Colonic mucosa (tissue), 4 donors: ENCODE measurements at regions not wholly inside any gene's neighbourhood (a gene's known extent, or its start where the extent isn't known, plus 50 kb on each side); places are given as distances from the start of the nearest gene placed in this dataset.

Experiments used
- DNase-seq: peaks from one replicate; pipeline ENCODE4 v3.0.0-alpha.2; 2020
- H3K27ac ChIP-seq: fragments of 200-600 bp; one replicate; pipeline ENCODE4 v1.8.0; 2021
- H3K27me3 ChIP-seq: fragments of 200-600 bp; one replicate; pipeline ENCODE4 v1.8.0; 2021
- H3K36me3 ChIP-seq: fragments of 200-600 bp; one replicate; pipeline ENCODE4 v1.8.0; 2021
- H3K4me1 ChIP-seq: fragments of 200-600 bp; one replicate; pipeline ENCODE4 v1.8.0; 2021; ENCODE audit warnings: mild to moderate bottlenecking
- H3K4me3 ChIP-seq: fragments of 200-600 bp; one replicate; pipeline ENCODE4 v1.8.0; 2021
- H3K9ac ChIP-seq, 2 donors: one replicate each; pipeline ENCODE4 v1.7.0; 2013; ENCODE audit warnings: control low read depth in 2 of 2, low read depth in 2 of 2, low read length in 2 of 2
- H3K9me3 ChIP-seq: fragments of 200-600 bp; one replicate; pipeline ENCODE4 v1.8.0; 2021
- CTCF ChIP-seq: fragments of 200-600 bp; IDR thresholded peaks from one replicate; pipeline ENCODE4 v1.8.0; 2022; ENCODE audit warnings: antibody characterized with exemption, mild to moderate bottlenecking
- intact Hi-C: fragments of 100-400 bp; cut with DNase I; formaldehyde crosslinking; loops from one replicate; pipeline ENCODE4 v1.14.1; 2022
- donor health status: healthy.
- donor health status: DM: no; HTN: no; CAD: no.
- donor health status: DM: no; HTN: no; CAD: no.

- DNase-seq, result no peak
- H3K36me3 ChIP-seq, result no peaks in the 10 kb centered on the region
- no peak for TF ChIP-seq CTCF
These were observed 744.2 kb downstream of the USP25 start for GRCh38 chr21:16473988-16474387.

GRCh38 chr21:16476056-16476825 lies 746.5 kb downstream of the USP25 start:
- TF ChIP-seq CTCF, result no peak
- no peak for DNase-seq
- H3K4me1 ChIP-seq, result no peaks in the 10 kb centered on the region
- intact Hi-C loops, result no loop called here
- no peak overlapping the region for H3K4me3 ChIP-seq
- H3K9me3 ChIP-seq, result no peaks in the 10 kb centered on the region
- no peak overlapping the region for H3K9ac ChIP-seq
- H3K27me3 ChIP-seq, result no peaks in the 10 kb centered on the region
- H3K27ac ChIP-seq, result no peak overlapping the region
- H3K36me3 ChIP-seq, result no peaks in the 10 kb centered on the region

More at GRCh38 chr21:16473988-16474387, 744.2 kb downstream of the USP25 start:
- H3K4me1 ChIP-seq, result no peaks in the 10 kb centered on the region
- H3K9me3 ChIP-seq, result no peaks in the 10 kb centered on the region
- no peaks in the 10 kb centered on the region for H3K27me3 ChIP-seq
- no peak overlapping the region for H3K9ac ChIP-seq
- H3K4me3 ChIP-seq, result no peak overlapping the region
- no peak overlapping the region for H3K27ac ChIP-seq
- intact Hi-C loops, result no loop called here

GRCh38 chr21:16488042-16488441 lies 758.3 kb downstream of the USP25 start:
- no peaks in the 10 kb centered on the region for H3K9me3 ChIP-seq
- no peaks in the 10 kb centered on the region for H3K36me3 ChIP-seq
- H3K9ac ChIP-seq, result no peak overlapping the region
- intact Hi-C loops, result no loop called here
- DNase-seq, result no peak
- no peak overlapping the region for H3K4me3 ChIP-seq
- H3K27ac ChIP-seq, result no peak overlapping the region
- H3K4me1 ChIP-seq, result no peaks in the 10 kb centered on the region
- H3K27me3 ChIP-seq, result no peaks in the 10 kb centered on the region
- TF ChIP-seq CTCF, result no peak

- Histone ChIP-seq H3K4me1 (no peaks in the 10 kb centered on the region), H3K36me3 (no peaks in the 10 kb centered on the region), H3K4me3 (no peak overlapping the region), H3K9me3 (no peaks in the 10 kb centered on the region), H3K9ac (no peak overlapping the region), H3K27me3 (no peaks in the 10 kb centered on the region), H3K27ac (no peak overlapping the region)
- intact Hi-C loops, result no loop called here
- no peak for DNase-seq
- TF ChIP-seq CTCF, result no peak
These were observed 762.6 kb downstream of the USP25 start for GRCh38 chr21:16492356-16492755.

- no peaks in the 10 kb centered on the region for H3K9me3 ChIP-seq
- no peak for DNase-seq
- H3K4me3 ChIP-seq, result no peak overlapping the region
- no peaks in the 10 kb centered on the region for H3K36me3 ChIP-seq
- no peak overlapping the region for H3K9ac ChIP-seq
- H3K4me1 ChIP-seq, result no peaks in the 10 kb centered on the region
- no peak overlapping the region for H3K27ac ChIP-seq
- intact Hi-C loops, result no loop called here
- no peaks in the 10 kb centered on the region for H3K27me3 ChIP-seq
- no peak for TF ChIP-seq CTCF
These were observed 763.1 kb downstream of the USP25 start for GRCh38 chr21:16492892-16493291.
